Endothelial cell of umbilical vein (primary cell): ENCODE measurements at regions not wholly inside any gene's neighbourhood (a gene's known extent, or its start where the extent isn't known, plus 50 kb on each side); places are given as distances from the start of the nearest gene placed in this dataset.

ENCODE experiments used
- BruUV-seq: library from RNA; stranded (reverse); fragments of 400-500 nt; replicated peaks from 2 replicates; lab custom pipeline; 2021; lab: Mats Ljungman, UMichigan
- CTCF ChIA-PET: fragments of 300-600, 350-600 bp; sonication (Branson Sonifier 250); formaldehyde crosslinking; loops from one replicate; lab custom pipeline; 2021; ENCODE audit warnings: antibody characterized with exemption, inconsistent platforms; lab: Charles Lee
- POLR2A ChIA-PET: fragments of 300-600, 350-600 bp; sonication (Branson Sonifier 250); formaldehyde crosslinking; loops from one replicate; lab custom pipeline; 2021; ENCODE audit warnings: antibody characterized with exemption, inconsistent platforms; lab: Charles Lee
- DNase-seq: peaks from one replicate; pipeline ENCODE4 v3.0.0-alpha.2; 2011; ENCODE audit warnings: low read depth, low spot score
- FAIRE-seq: peaks from 2 replicates; lab custom pipeline; 2011; peaks lifted over from hg19 to GRCh38; lab: Jason Lieb, UNC
- H2AFZ ChIP-seq: 2 replicates; pipeline ENCODE4 v1.6.0; 2012; ENCODE audit warnings: low read depth, low read length, control low read depth, inconsistent platforms
- H3K27ac ChIP-seq: 2 replicates; pipeline ENCODE4 v1.5.1; 2011; ENCODE audit warnings: low read depth, mild to moderate bottlenecking, control low read depth, low read length, moderate library complexity; ENCODE audit not compliant: insufficient read depth
- H3K27me3 ChIP-seq, 2 experiments: 2 replicates each; pipeline versions ENCODE4 v1.6.0 to v1.6.1; 2011; ENCODE audit warnings: low read length in 2 of 2, mixed read lengths in 1 of 2; ENCODE audit not compliant: control insufficient read depth in 2 of 2, insufficient read depth in 2 of 2
- H3K36me3 ChIP-seq, 2 experiments: 2 replicates in 1 of 2; 3 replicates in 1 of 2; pipeline ENCODE4 v1.5.1; 2011; ENCODE audit warnings: low read length in 2 of 2, mild to moderate bottlenecking in 1 of 2, moderate library complexity in 1 of 2; ENCODE audit not compliant: control insufficient read depth in 2 of 2, insufficient read depth in 2 of 2; ENCODE audit errors: extremely low read depth in 1 of 2
- H3K4me1 ChIP-seq: 3 replicates; pipeline ENCODE4 v1.5.1; 2011; ENCODE audit warnings: mild to moderate bottlenecking, low read length; ENCODE audit not compliant: control insufficient read depth, insufficient read depth; ENCODE audit errors: extremely low read depth
- H3K4me2 ChIP-seq: 2 replicates; pipeline ENCODE4 v1.6.1; 2011; ENCODE audit warnings: low read length, control low read depth, mixed read lengths; ENCODE audit not compliant: insufficient read depth
- H3K4me3 ChIP-seq, 3 experiments: fragments of 200-600 bp in 1 of 3; sonication (generic), shearing (Covaris generic) in 1 of 3; replicated peaks in 1 of 3; 2 replicates each; pipeline ENCODE4 v1.5.1; 2011 to 2016; ENCODE audit warnings: control low read depth in 3 of 3, low read length in 3 of 3, mild to moderate bottlenecking in 2 of 3, inconsistent platforms in 1 of 3, low read depth in 1 of 3, moderate library complexity in 1 of 3; ENCODE audit not compliant: insufficient read depth in 1 of 3
- H3K79me2 ChIP-seq: 2 replicates; pipeline ENCODE4 v1.6.0; 2012; ENCODE audit warnings: low read length, inconsistent platforms; ENCODE audit not compliant: control insufficient read depth, insufficient read depth
- H3K9ac ChIP-seq: replicated peaks from 2 replicates; pipeline ENCODE3; 2011; ENCODE audit warnings: low read length, control low read depth; ENCODE audit not compliant: insufficient read depth; ENCODE audit errors: extremely low read depth
- H3K9me1 ChIP-seq: replicated peaks from 3 replicates; pipeline ENCODE4 v1.6.0; 2011; ENCODE audit warnings: mild to moderate bottlenecking, low read length; ENCODE audit not compliant: control insufficient read depth, insufficient read depth; ENCODE audit errors: extremely low read depth
- H3K9me3 ChIP-seq: replicated peaks from 2 replicates; pipeline ENCODE4 v1.5.1; 2012; ENCODE audit warnings: low read length, inconsistent platforms; ENCODE audit not compliant: control insufficient read depth, insufficient read depth
- H4K20me1 ChIP-seq: replicated peaks from 2 replicates; pipeline ENCODE3; 2011; ENCODE audit warnings: mild to moderate bottlenecking, low read length; ENCODE audit not compliant: control insufficient read depth, insufficient read depth; ENCODE audit errors: extremely low read depth
- EZH2 ChIP-seq: IDR thresholded peaks from 2 replicates; pipeline ENCODE4 v1.6.1; 2012; ENCODE audit warnings: borderline replicate concordance, low read depth, mild to moderate bottlenecking, moderate library complexity, low read length, inconsistent platforms; ENCODE audit not compliant: severe bottlenecking
- FOS ChIP-seq: IDR thresholded peaks from 2 replicates; pipeline ENCODE4 v1.6.1; 2011; ENCODE audit warnings: mild to moderate bottlenecking, low read length, moderate library complexity, borderline replicate concordance; ENCODE audit not compliant: insufficient read depth
- GATA2 ChIP-seq: IDR thresholded peaks from 2 replicates; pipeline ENCODE4 v1.7.0; 2011; ENCODE audit warnings: low read depth, mild to moderate bottlenecking, moderate library complexity, mixed read lengths, low read length; ENCODE audit not compliant: insufficient read length, insufficient read depth
- JUN ChIP-seq: IDR thresholded peaks from 2 replicates; pipeline ENCODE4 v1.6.1; 2011; ENCODE audit warnings: borderline replicate concordance, low read depth; ENCODE audit not compliant: insufficient read length, insufficient read depth
- MYC ChIP-seq: IDR thresholded peaks from one replicate; pipeline ENCODE4 v1.6.1; 2011; ENCODE audit warnings: mild to moderate bottlenecking, low read depth, low read length
- POLR2A ChIP-seq: IDR thresholded peaks from 2 replicates; pipeline ENCODE4 v1.6.1; 2012; ENCODE audit warnings: low read depth, mild to moderate bottlenecking, control low read depth, low read length
- POLR2AphosphoS5 ChIP-seq: IDR thresholded peaks from 2 replicates; pipeline ENCODE4 v1.6.1; 2012; ENCODE audit warnings: low read depth, mild to moderate bottlenecking, control low read depth, low read length, moderate library complexity; ENCODE audit not compliant: insufficient read depth
- dilution Hi-C: fragments of 300-500 bp; cut with MboI; formaldehyde crosslinking; loops from one replicate; pipeline ENCODE4 v1.15.0; 2019; ENCODE audit warnings: low sequenced_read_pairs; ENCODE audit not compliant: extremely low pct_ligation_motif_present
- intact Hi-C: fragments of 100-400 bp; cut with micrococcal nuclease; formaldehyde crosslinking; loops from one replicate; pipeline ENCODE4 v1.10.0; 2022
- TF ChIP-seq, protein P1 (sequence below): IDR thresholded peaks from 2 replicates; pipeline ENCODE4 v1.6.1; 2011; ENCODE audit not compliant: insufficient read depth, insufficient read length
- TF ChIP-seq, protein P2 (sequence below), 2 donors: IDR thresholded peaks; 1 replicate in 1 of 2; 2 replicates in 1 of 2; pipeline ENCODE4 v1.5.1; 2011; ENCODE audit warnings: low read length in 2 of 2, mild to moderate bottlenecking in 2 of 2, moderate library complexity in 2 of 2, control low read depth in 1 of 2, inconsistent platforms in 1 of 2, low read depth in 1 of 2; ENCODE audit not compliant: insufficient read depth in 1 of 2; ENCODE audit errors: extremely low read depth in 1 of 2

DNA sequence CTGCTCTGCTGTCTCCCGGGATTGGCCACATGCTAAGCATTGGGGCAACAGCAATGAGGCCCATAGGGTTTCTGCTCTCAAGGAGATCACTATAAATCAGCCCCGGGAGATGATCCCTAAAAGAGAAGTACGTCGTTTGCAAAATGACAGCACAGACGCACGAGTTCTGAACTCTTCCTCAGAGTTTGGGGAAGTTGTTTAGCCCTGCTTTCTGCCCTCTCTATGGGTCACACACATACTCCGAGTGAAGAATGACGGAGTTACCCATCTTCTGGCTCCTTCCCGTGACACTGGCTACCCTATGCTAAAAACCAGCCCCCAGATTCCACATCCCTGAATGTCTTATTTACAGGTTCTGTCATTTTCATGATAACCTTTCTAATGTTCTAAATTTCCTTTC, 258.0 kb upstream of the PLEKHG7 start:
- Histone ChIP-seq H3K4me1 (no peaks in the 10 kb centered on the region), H3K9me3 (no peaks in the 10 kb centered on the region), H3K27me3 (no peaks in the 10 kb centered on the region), H3K9me1 (no peaks in the 10 kb centered on the region), H2AFZ (no peak overlapping the region), H3K36me3 (no peaks in the 10 kb centered on the region), H3K4me3 (no peak overlapping the region), H4K20me1 (no peaks in the 10 kb centered on the region), H3K4me2 (no peak overlapping the region), H3K27ac (no peak overlapping the region), H3K9ac (no peak overlapping the region), H3K79me2 (no peaks in the 10 kb centered on the region)
- ChIA-PET CTCF (interaction anchor here (0.8 kb wide), 1 partner anchor 164 kb away, joined by 3 read pairs; no protein-coding TSS in a partner anchor), POLR2A (no interaction called here)
- no peak for TF ChIP-seq MYC
- no peak for TF ChIP-seq POLR2AphosphoS5
- no peak for TF ChIP-seq FOS
- TF ChIP-seq EZH2, result no peak
- TF ChIP-seq POLR2A, result no peak
- no peak for TF ChIP-seq JUN
- TF ChIP-seq, protein P1, sequence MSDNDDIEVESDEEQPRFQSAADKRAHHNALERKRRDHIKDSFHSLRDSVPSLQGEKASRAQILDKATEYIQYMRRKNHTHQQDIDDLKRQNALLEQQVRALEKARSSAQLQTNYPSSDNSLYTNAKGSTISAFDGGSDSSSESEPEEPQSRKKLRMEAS, result no peak
- TF ChIP-seq, protein P2, sequence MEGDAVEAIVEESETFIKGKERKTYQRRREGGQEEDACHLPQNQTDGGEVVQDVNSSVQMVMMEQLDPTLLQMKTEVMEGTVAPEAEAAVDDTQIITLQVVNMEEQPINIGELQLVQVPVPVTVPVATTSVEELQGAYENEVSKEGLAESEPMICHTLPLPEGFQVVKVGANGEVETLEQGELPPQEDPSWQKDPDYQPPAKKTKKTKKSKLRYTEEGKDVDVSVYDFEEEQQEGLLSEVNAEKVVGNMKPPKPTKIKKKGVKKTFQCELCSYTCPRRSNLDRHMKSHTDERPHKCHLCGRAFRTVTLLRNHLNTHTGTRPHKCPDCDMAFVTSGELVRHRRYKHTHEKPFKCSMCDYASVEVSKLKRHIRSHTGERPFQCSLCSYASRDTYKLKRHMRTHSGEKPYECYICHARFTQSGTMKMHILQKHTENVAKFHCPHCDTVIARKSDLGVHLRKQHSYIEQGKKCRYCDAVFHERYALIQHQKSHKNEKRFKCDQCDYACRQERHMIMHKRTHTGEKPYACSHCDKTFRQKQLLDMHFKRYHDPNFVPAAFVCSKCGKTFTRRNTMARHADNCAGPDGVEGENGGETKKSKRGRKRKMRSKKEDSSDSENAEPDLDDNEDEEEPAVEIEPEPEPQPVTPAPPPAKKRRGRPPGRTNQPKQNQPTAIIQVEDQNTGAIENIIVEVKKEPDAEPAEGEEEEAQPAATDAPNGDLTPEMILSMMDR (IDR thresholded peaks at IDR 0.05; ENCODE audit: extremely low read depth in 1 of 2, insufficient read depth in 1 of 2, low read depth in 1 of 2, low read length in 2 of 2), result no peak
- TF ChIP-seq GATA2, result no peak
- intact Hi-C loops, result no loop called here
- DNase-seq (no peak), FAIRE-seq (no peak)
- dilution Hi-C loops, result no loop called here
- no TSS peak for BruUV-seq
